Spleen (tissue), 7 donors: ENCODE measurements at regions not wholly inside any gene's neighbourhood (a gene's known extent, or its start where the extent isn't known, plus 50 kb on each side); places are given as distances from the start of the nearest gene placed in this dataset.

Experiments used
- POLR2A ChIP-seq, 3 donors: fragments of 450-650 bp; IDR thresholded peaks; one replicate each; pipeline ENCODE4 v1.5.1; 2017; ENCODE audit warnings: antibody characterized with exemption in 3 of 3, mild to moderate bottlenecking in 1 of 3
- POLR2AphosphoS5 ChIP-seq, 3 donors: sonication (generic); formaldehyde crosslinking; IDR thresholded peaks; one replicate each; pipeline ENCODE4 v1.5.1; 2017; ENCODE audit warnings: antibody characterized with exemption in 3 of 3
- TF ChIP-seq, protein P1 (sequence below), 11 experiments: fragments of 200-600 bp in 7 of 11; fragments of 450-650 bp in 4 of 11; sonication (generic) in 4 of 11; IDR thresholded peaks in 8 of 11; conservative IDR thresholded peaks in 3 of 11; 1 replicate in 7 of 11; 2 replicates in 4 of 11; pipeline versions ENCODE4 v1.4.0 to v1.8.0; 2016 to 2021; ENCODE audit warnings: antibody characterized with exemption in 11 of 11, inconsistent platforms in 4 of 11, mild to moderate bottlenecking in 1 of 11
- donor health status: DM: no; HTN: no; CAD: no; lungs with moderate emphysema.
- donor health status: DM: no; HTN: no; CAD: no.
- donor health status: DM: no; HTN: no; CAD: no.

DNA sequence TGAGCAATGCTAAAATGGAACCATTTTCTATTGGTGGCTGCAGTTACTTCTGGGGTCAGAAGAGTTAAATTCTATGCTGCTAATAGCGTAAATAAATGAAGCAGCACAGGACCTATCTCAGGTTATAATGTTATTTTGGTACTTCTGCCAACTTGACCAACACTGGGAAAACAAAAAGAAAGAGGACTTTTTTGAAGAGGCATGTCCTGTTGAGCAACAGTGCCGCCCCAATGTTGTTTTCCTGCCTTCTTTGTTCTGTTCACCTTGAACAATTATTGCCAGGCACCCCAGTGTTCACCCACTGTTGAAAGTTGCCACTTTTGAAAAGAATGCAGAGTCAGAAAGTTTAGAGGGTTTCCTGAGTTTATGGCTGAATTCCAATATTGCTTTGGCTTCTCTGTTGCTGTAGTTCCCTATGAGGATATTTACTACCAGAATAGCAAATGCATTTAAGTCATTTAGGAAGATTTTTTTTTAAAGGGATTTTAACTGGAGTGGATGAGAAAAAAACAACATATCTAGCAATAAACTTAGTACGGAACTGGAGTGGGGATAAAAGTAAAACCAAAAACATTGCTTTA, 679.0 kb upstream of the DPPA4 start:
- TF ChIP-seq, protein P1, sequence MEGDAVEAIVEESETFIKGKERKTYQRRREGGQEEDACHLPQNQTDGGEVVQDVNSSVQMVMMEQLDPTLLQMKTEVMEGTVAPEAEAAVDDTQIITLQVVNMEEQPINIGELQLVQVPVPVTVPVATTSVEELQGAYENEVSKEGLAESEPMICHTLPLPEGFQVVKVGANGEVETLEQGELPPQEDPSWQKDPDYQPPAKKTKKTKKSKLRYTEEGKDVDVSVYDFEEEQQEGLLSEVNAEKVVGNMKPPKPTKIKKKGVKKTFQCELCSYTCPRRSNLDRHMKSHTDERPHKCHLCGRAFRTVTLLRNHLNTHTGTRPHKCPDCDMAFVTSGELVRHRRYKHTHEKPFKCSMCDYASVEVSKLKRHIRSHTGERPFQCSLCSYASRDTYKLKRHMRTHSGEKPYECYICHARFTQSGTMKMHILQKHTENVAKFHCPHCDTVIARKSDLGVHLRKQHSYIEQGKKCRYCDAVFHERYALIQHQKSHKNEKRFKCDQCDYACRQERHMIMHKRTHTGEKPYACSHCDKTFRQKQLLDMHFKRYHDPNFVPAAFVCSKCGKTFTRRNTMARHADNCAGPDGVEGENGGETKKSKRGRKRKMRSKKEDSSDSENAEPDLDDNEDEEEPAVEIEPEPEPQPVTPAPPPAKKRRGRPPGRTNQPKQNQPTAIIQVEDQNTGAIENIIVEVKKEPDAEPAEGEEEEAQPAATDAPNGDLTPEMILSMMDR (IDR thresholded peaks at IDR 0.05 in 8 of 11, conservative IDR thresholded peaks at IDR 0.05 in 3 of 11) = no peak
- TF ChIP-seq POLR2A (IDR thresholded peaks at IDR 0.05) = no peak
- no peak for TF ChIP-seq POLR2AphosphoS5 (IDR thresholded peaks at IDR 0.05)
